HCT116 (cell line): ENCODE measurements at regions not wholly inside any gene's neighbourhood (a gene's known extent, or its start where the extent isn't known, plus 50 kb on each side); places are given as distances from the start of the nearest gene placed in this dataset.

ENCODE experiments used
- ATAC-seq: fragments of 200-7000 bp; cut with Tn5 transposase; 2 replicates; pipeline ENCODE4 v1.9.1; 2020; ENCODE audit warnings: mild to moderate bottlenecking, moderate library complexity
- BruUV-seq: library from RNA; stranded (reverse); fragments of 400-500 nt; replicated peaks from 2 replicates; lab custom pipeline; 2021; lab: Mats Ljungman, UMichigan
- CTCF ChIA-PET: fragments of 300-600 bp; sonication (Branson Sonifier 250); formaldehyde crosslinking; loops from one replicate; lab custom pipeline; 2021; ENCODE audit warnings: antibody characterized with exemption; lab: Charles Lee
- POLR2A ChIA-PET: fragments of 300-600, 350-600 bp; sonication (Branson Sonifier 250); formaldehyde crosslinking; loops from one replicate; lab custom pipeline; 2021; ENCODE audit warnings: antibody characterized with exemption; lab: Charles Lee
- RAD21 ChIA-PET, 2 experiments: fragments of 300-600 bp; sonication (Branson Sonifier 250); formaldehyde crosslinking; loops; one replicate each; lab custom pipeline; 2023; ENCODE audit warnings: low total read pairs in 2 of 2; ENCODE audit not compliant: uncharacterized antibody in 2 of 2, unreplicated experiment in 2 of 2, low non-redundant PET in 1 of 2; lab: Charles Lee
- DNase-seq: peaks from one replicate; pipeline ENCODE4 v3.0.0-alpha.2; 2010; ENCODE audit warnings: low read depth, low spot score
- H2AFZ ChIP-seq: fragments of 200-600 bp; shearing (Covaris generic), sonication (generic); 2 replicates; pipeline ENCODE4 v1.6.1; 2017; ENCODE audit warnings: low read depth, mixed run types, mixed read lengths, antibody characterized with exemption, low read length; ENCODE audit not compliant: poor library complexity, severe bottlenecking
- H3K27ac ChIP-seq: 2 replicates; pipeline ENCODE4 v1.5.1; 2012; ENCODE audit warnings: low read depth, low read length
- H3K27me3 ChIP-seq: fragments of 200-600 bp; sonication (generic); 2 replicates; pipeline ENCODE4 v1.6.1; 2016; ENCODE audit warnings: mixed run types, low read length, mixed read lengths; ENCODE audit not compliant: insufficient read depth
- H3K36me3 ChIP-seq, 2 experiments: fragments of 200-500 bp in 1 of 2; fragments of 200-600 bp in 1 of 2; sonication (Bioruptor generic) in 1 of 2; sonication (generic) in 1 of 2; 2 replicates each; pipeline versions ENCODE4 v1.5.1 to v1.6.1; 2014 to 2016; ENCODE audit warnings: low read length in 2 of 2, inconsistent platforms in 1 of 2, mixed read lengths in 1 of 2, mixed run types in 1 of 2; ENCODE audit not compliant: insufficient read depth in 2 of 2, control insufficient read depth in 1 of 2
- H3K4me1 ChIP-seq, 2 experiments: fragments of 200-600 bp in 1 of 2; sonication (generic) in 1 of 2; 2 replicates each; pipeline versions ENCODE4 v1.5.1 to v1.6.1; 2012 to 2017; ENCODE audit warnings: low read length in 2 of 2, inconsistent platforms in 1 of 2, mild to moderate bottlenecking in 1 of 2, mixed read lengths in 1 of 2, mixed run types in 1 of 2, moderate library complexity in 1 of 2; ENCODE audit not compliant: insufficient read depth in 2 of 2, control insufficient read depth in 1 of 2
- H3K4me2 ChIP-seq: fragments of 200-600 bp; sonication (generic); 2 replicates; pipeline ENCODE4 v1.6.1; 2017; ENCODE audit warnings: mixed run types, low read length, mixed read lengths
- H3K4me3 ChIP-seq, 2 experiments: fragments of 200-600 bp in 1 of 2; sonication (generic) in 1 of 2; replicated peaks in 1 of 2; 2 replicates each; pipeline ENCODE4 v1.5.1; 2011 to 2016; ENCODE audit warnings: low read length in 2 of 2, control low read depth in 1 of 2, low read depth in 1 of 2, mild to moderate bottlenecking in 1 of 2, mixed read lengths in 1 of 2, mixed run types in 1 of 2
- H3K79me2 ChIP-seq: fragments of 200-600 bp; sonication (generic); 2 replicates; pipeline ENCODE4 v1.6.1; 2017; ENCODE audit warnings: mild to moderate bottlenecking, mixed run types, low read length, moderate library complexity, mixed read lengths; ENCODE audit not compliant: insufficient read depth
- H3K9ac ChIP-seq: fragments of 200-600 bp; sonication (generic); 2 replicates; pipeline ENCODE4 v1.6.1; 2016; ENCODE audit warnings: low read length, mixed read lengths
- H3K9me2 ChIP-seq: fragments of 200-600 bp; sonication (generic), shearing (Covaris generic); 2 replicates; pipeline ENCODE4 v1.6.1; 2017; ENCODE audit warnings: mixed run types, mild to moderate bottlenecking, moderate library complexity; ENCODE audit not compliant: insufficient read depth
- H3K9me3 ChIP-seq, 2 experiments: fragments of 200-500 bp in 1 of 2; fragments of 200-600 bp in 1 of 2; sonication (Bioruptor generic) in 1 of 2; sonication (generic) in 1 of 2; 2 replicates each; pipeline ENCODE4 v1.6.1; 2014 to 2017; ENCODE audit warnings: low read length in 2 of 2, mixed read lengths in 2 of 2, inconsistent platforms in 1 of 2, low read depth in 1 of 2, mild to moderate bottlenecking in 1 of 2, mixed run types in 1 of 2, moderate library complexity in 1 of 2; ENCODE audit not compliant: control insufficient read depth in 1 of 2, insufficient read depth in 1 of 2
- H4K20me1 ChIP-seq: fragments of 200-600 bp; sonication (generic), shearing (Covaris generic); 2 replicates; pipeline ENCODE4 v1.6.1; 2017; ENCODE audit warnings: mixed run types, mild to moderate bottlenecking, moderate library complexity; ENCODE audit not compliant: insufficient read depth
- ATF3 ChIP-seq: IDR thresholded peaks from 2 replicates; pipeline ENCODE4 v1.6.1; 2012
- ELF1 ChIP-seq: IDR thresholded peaks from 2 replicates; pipeline ENCODE4 v1.6.1; 2012; ENCODE audit warnings: low read depth, borderline replicate concordance
- EZH2phosphoT487 ChIP-seq: fragments of 200-600 bp; IDR thresholded peaks from 2 replicates; pipeline ENCODE4 v1.6.1; 2018; ENCODE audit warnings: antibody characterized with exemption, borderline replicate concordance
- FOSL1 ChIP-seq: IDR thresholded peaks from 2 replicates; pipeline ENCODE4 v1.6.1; 2012; ENCODE audit warnings: low read depth
- JUND ChIP-seq: IDR thresholded peaks from 2 replicates; pipeline ENCODE4 v1.6.1; 2012
- MAX ChIP-seq: IDR thresholded peaks from 2 replicates; pipeline ENCODE4 v1.6.1; 2012
- POLR2A ChIP-seq: IDR thresholded peaks from 2 replicates; pipeline ENCODE4 v1.7.0; 2011; ENCODE audit warnings: borderline replicate concordance; ENCODE audit not compliant: insufficient read depth, insufficient read length; ENCODE audit errors: extremely low read depth
- POLR2AphosphoS5 ChIP-seq: IDR thresholded peaks from 2 replicates; pipeline ENCODE4 v1.6.1; 2011; ENCODE audit warnings: mild to moderate bottlenecking, low read depth, low read length, moderate library complexity
- RAD21 ChIP-seq: IDR thresholded peaks from 2 replicates; pipeline ENCODE4 v1.6.1; 2012; ENCODE audit warnings: low read depth, mild to moderate bottlenecking
- SRF ChIP-seq: IDR thresholded peaks from 2 replicates; pipeline ENCODE4 v1.6.1; 2012; ENCODE audit warnings: low read depth
- TCF7L2 ChIP-seq: IDR thresholded peaks from 2 replicates; pipeline ENCODE4 v1.7.0; 2011; ENCODE audit warnings: borderline replicate concordance, inconsistent platforms; ENCODE audit not compliant: insufficient read depth, insufficient read length; ENCODE audit errors: extremely low read depth
- YY1 ChIP-seq: IDR thresholded peaks from 2 replicates; pipeline ENCODE4 v1.6.1; 2011; ENCODE audit warnings: low read length, low read depth, moderate library complexity, mild to moderate bottlenecking; ENCODE audit not compliant: insufficient replicate concordance; ENCODE audit errors: extremely low read depth
- ZBTB33 ChIP-seq: IDR thresholded peaks from 2 replicates; pipeline ENCODE4 v1.6.1; 2011; ENCODE audit warnings: mild to moderate bottlenecking, low read length, moderate library complexity; ENCODE audit not compliant: insufficient replicate concordance; ENCODE audit errors: extremely low read depth
- ZNF274 ChIP-seq: fragments of 200-500 bp; sonication (Bioruptor generic); IDR thresholded peaks from 2 replicates; pipeline ENCODE4 v1.6.1; 2014; ENCODE audit warnings: mild to moderate bottlenecking, low read depth, low read length, inconsistent platforms
- intact Hi-C: fragments of 100-400 bp; cut with micrococcal nuclease; formaldehyde crosslinking; loops from 2 replicates; pipeline ENCODE4 v1.10.0; 2022
- TF ChIP-seq, protein P1 (sequence below): IDR thresholded peaks from 2 replicates; pipeline ENCODE4 v1.6.1; 2012; ENCODE audit warnings: low read depth

DNA sequence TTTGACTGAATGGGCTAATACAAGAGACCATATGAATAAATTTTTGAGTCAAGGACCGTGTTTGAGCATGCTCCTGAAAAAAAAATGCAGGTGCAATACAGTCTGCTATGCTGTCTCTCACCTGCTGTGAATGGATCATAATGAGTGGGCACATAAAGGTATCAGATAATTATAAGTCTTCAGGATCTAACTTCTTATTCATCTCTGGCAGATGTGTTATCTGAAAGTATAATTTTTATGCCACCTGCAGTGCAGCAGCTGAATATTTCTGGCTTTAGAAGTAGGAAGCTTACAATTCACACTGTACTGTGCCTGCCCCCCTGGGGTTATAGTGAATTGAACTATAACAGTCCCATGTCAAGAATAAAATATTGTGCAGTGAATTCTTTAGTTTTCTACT is 333.3 kb downstream of the MRPL39 start (continued):
- no peak for TF ChIP-seq MAX
- TF ChIP-seq FOSL1, result no peak
- TF ChIP-seq JUND, result no peak
- no peak for TF ChIP-seq ATF3
- TF ChIP-seq POLR2A, result no peak
- no peak for TF ChIP-seq EZH2phosphoT487
- TF ChIP-seq ZNF274, result no peak
- TF ChIP-seq TCF7L2, result no peak

GRCh38 chr21:25254491-25255174 is 352.6 kb downstream of the MRPL39 start:
- ATAC-seq (no peak), DNase-seq (no peak)
- H3K9ac ChIP-seq, result no peak overlapping the region
- no peaks in the 10 kb centered on the region for H3K4me1 ChIP-seq
- H3K9me3 ChIP-seq, result peaks cover 32 to 34% of the 10 kb centered on the region in 2 experiments; a peak in 3 of 4 replicates
- H3K4me3 ChIP-seq, result no peak overlapping the region
- intact Hi-C loops, result no loop called here
- no peaks in the 10 kb centered on the region for H3K9me2 ChIP-seq
- no peak for TF ChIP-seq POLR2AphosphoS5
- TF ChIP-seq YY1, result no peak
- TF ChIP-seq JUND, result no peak
- TF ChIP-seq ZBTB33, result no peak
- no peak for TF ChIP-seq MAX
- TF ChIP-seq FOSL1, result no peak
- TF ChIP-seq TCF7L2, result no peak
- TF ChIP-seq RAD21, result no peak
- no peak for TF ChIP-seq ZNF274
- no peak for TF ChIP-seq ELF1
- no peak for TF ChIP-seq SRF
- TF ChIP-seq, protein P1, sequence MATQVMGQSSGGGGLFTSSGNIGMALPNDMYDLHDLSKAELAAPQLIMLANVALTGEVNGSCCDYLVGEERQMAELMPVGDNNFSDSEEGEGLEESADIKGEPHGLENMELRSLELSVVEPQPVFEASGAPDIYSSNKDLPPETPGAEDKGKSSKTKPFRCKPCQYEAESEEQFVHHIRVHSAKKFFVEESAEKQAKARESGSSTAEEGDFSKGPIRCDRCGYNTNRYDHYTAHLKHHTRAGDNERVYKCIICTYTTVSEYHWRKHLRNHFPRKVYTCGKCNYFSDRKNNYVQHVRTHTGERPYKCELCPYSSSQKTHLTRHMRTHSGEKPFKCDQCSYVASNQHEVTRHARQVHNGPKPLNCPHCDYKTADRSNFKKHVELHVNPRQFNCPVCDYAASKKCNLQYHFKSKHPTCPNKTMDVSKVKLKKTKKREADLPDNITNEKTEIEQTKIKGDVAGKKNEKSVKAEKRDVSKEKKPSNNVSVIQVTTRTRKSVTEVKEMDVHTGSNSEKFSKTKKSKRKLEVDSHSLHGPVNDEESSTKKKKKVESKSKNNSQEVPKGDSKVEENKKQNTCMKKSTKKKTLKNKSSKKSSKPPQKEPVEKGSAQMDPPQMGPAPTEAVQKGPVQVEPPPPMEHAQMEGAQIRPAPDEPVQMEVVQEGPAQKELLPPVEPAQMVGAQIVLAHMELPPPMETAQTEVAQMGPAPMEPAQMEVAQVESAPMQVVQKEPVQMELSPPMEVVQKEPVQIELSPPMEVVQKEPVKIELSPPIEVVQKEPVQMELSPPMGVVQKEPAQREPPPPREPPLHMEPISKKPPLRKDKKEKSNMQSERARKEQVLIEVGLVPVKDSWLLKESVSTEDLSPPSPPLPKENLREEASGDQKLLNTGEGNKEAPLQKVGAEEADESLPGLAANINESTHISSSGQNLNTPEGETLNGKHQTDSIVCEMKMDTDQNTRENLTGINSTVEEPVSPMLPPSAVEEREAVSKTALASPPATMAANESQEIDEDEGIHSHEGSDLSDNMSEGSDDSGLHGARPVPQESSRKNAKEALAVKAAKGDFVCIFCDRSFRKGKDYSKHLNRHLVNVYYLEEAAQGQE, result no peak
- TF ChIP-seq POLR2A, result no peak
- TF ChIP-seq EZH2phosphoT487, result no peak
- TF ChIP-seq, all 23 proteins: peak for 0
- Histone ChIP-seq H3K4me2 (no peak overlapping the region), H3K27ac (no peak overlapping the region), H4K20me1 (no peaks in the 10 kb centered on the region), H2AFZ (no peak overlapping the region), H3K27me3 (no peaks in the 10 kb centered on the region), H3K36me3 (no peaks in the 10 kb centered on the region), H3K79me2 (no peaks in the 10 kb centered on the region)
- no TSS peak for BruUV-seq
- POLR2A ChIA-PET, result no interaction called here
- RAD21 ChIA-PET, result no interaction called here
- CTCF ChIA-PET, result no interaction called here
